Nephron (organoid): ENCODE measurements at regions not wholly inside any gene's neighbourhood (a gene's known extent, or its start where the extent isn't known, plus 50 kb on each side); places are given as distances from the start of the nearest gene placed in this dataset.
"Not testable (repeated sequence)": the region's sequence is repeated elsewhere in the genome, so short reads cannot be mapped to it uniquely, and the experiment has no call there.

Experiments
- H3K27ac Mint-ChIP-seq, 3 experiments: 2 replicates each; pipeline ENCODE4 v1.8.0; 2020; ENCODE audit warnings: mixed read lengths in 3 of 3, mild to moderate bottlenecking in 2 of 3, moderate library complexity in 1 of 3
- H3K27me3 Mint-ChIP-seq: 2 replicates; pipeline ENCODE4 v1.8.0; 2021; ENCODE audit warnings: low read depth, mild to moderate bottlenecking, moderate library complexity, mixed read lengths
- H3K36me3 Mint-ChIP-seq: 2 replicates; pipeline ENCODE4 v1.8.0; 2020; ENCODE audit warnings: low read depth, mixed read lengths
- H3K4me1 Mint-ChIP-seq: 2 replicates; pipeline ENCODE4 v1.8.0; 2020; ENCODE audit warnings: mixed read lengths
- H3K4me3 Mint-ChIP-seq, 3 experiments: 2 replicates each; pipeline ENCODE4 v1.8.0; 2020; ENCODE audit warnings: mild to moderate bottlenecking in 3 of 3, mixed read lengths in 3 of 3, moderate library complexity in 2 of 3
- H3K9me3 Mint-ChIP-seq: 2 replicates; pipeline ENCODE4 v1.8.0; 2020; ENCODE audit warnings: mixed read lengths
- CTCF ChIP-seq, 3 experiments: fragments of 200-600 bp; sonication (generic); IDR thresholded peaks; one replicate each; pipeline ENCODE4 v1.5.0; 2021; ENCODE audit warnings: antibody characterized with exemption in 3 of 3; ENCODE audit not compliant: unreplicated experiment in 3 of 3

- no peak for TF ChIP-seq CTCF (IDR thresholded peaks at IDR 0.05; ENCODE audit: unreplicated experiment in 3 of 3)
- H3K36me3 Mint-ChIP-seq, result no peaks in the 10 kb centered on the region
These were observed 674.3 kb downstream of the BRINP3 start for GRCh38 chr1:189803364-189803763.

GRCh38 chr1:189804352-189804751 lies 673.3 kb downstream of the BRINP3 start:
- Mint-ChIP-seq H3K36me3 (no peaks in the 10 kb centered on the region), H3K27ac (peak overlapping the region in 2 of 3 experiments; percentile 2 to 7), H3K4me3 (no peak overlapping the region), H3K9me3 (no peaks in the 10 kb centered on the region), H3K27me3 (no peaks in the 10 kb centered on the region), H3K4me1 (peaks cover 13% of the 10 kb centered on the region)
- no peak for TF ChIP-seq CTCF (IDR thresholded peaks at IDR 0.05; ENCODE audit: unreplicated experiment in 3 of 3)

More at GRCh38 chr1:189803364-189803763, 674.3 kb downstream of the BRINP3 start:
- Mint-ChIP-seq H3K4me1 (peaks cover 13% of the 10 kb centered on the region), H3K27ac (no peak overlapping the region), H3K27me3 (no peaks in the 10 kb centered on the region), H3K9me3 (no peaks in the 10 kb centered on the region), H3K4me3 (no peak overlapping the region)

GRCh38 chr1:189805735-189806134 lies 671.9 kb downstream of the BRINP3 start:
- Mint-ChIP-seq H3K27ac (peak overlapping the region in 2 of 3 experiments; percentile 2 to 7), H3K4me3 (no peak overlapping the region)
- TF ChIP-seq CTCF (IDR thresholded peaks at IDR 0.05; ENCODE audit: unreplicated experiment in 3 of 3), result no peak

GRCh38 chr1:189810639-189811038 lies 667.0 kb downstream of the BRINP3 start:
- H3K36me3 Mint-ChIP-seq, H3K9me3 Mint-ChIP-seq, H3K4me3 Mint-ChIP-seq, H3K4me1 Mint-ChIP-seq, H3K27me3 Mint-ChIP-seq, H3K27ac Mint-ChIP-seq: not testable (repeated sequence)

More at GRCh38 chr1:189805735-189806134, 671.9 kb downstream of the BRINP3 start:
- no peaks in the 10 kb centered on the region for H3K36me3 Mint-ChIP-seq
- peaks cover 19% of the 10 kb centered on the region for H3K4me1 Mint-ChIP-seq
- H3K27me3 Mint-ChIP-seq, result no peaks in the 10 kb centered on the region
- H3K9me3 Mint-ChIP-seq, result no peaks in the 10 kb centered on the region

GRCh38 chr1:189811960-189812359 lies 665.7 kb downstream of the BRINP3 start:
- no peak overlapping the region for H3K4me3 Mint-ChIP-seq
- no peaks in the 10 kb centered on the region for H3K27me3 Mint-ChIP-seq
- H3K27ac Mint-ChIP-seq, result no peak overlapping the region
- no peak for TF ChIP-seq CTCF (IDR thresholded peaks at IDR 0.05; ENCODE audit: unreplicated experiment in 3 of 3)
- H3K4me1 Mint-ChIP-seq, result peaks cover 6% of the 10 kb centered on the region
- no peaks in the 10 kb centered on the region for H3K9me3 Mint-ChIP-seq
- H3K36me3 Mint-ChIP-seq, result no peaks in the 10 kb centered on the region

- Mint-ChIP-seq H3K36me3 (no peaks in the 10 kb centered on the region), H3K27me3 (no peaks in the 10 kb centered on the region), H3K9me3 (peaks cover 2% of the 10 kb centered on the region), H3K4me1 (no peaks in the 10 kb centered on the region), H3K4me3 (no peak overlapping the region), H3K27ac (no peak overlapping the region)
- TF ChIP-seq CTCF (IDR thresholded peaks at IDR 0.05; ENCODE audit: unreplicated experiment in 3 of 3), result no peak
These were observed 661.1 kb downstream of the BRINP3 start for GRCh38 chr1:189816558-189816957.
